ENCODE measurements at regions not wholly inside any gene's neighbourhood (a gene's known extent, or its start where the extent isn't known, plus 50 kb on each side); places are given as distances from the start of the nearest gene placed in this dataset.

GRCh38 chr1:199307496-199308264, 668.8 kb downstream of the PTPRC start:
- TF ChIP-seq CTCF (IDR thresholded peaks at IDR 0.05) (no peak), EZH2phosphoT487 (IDR thresholded peaks at IDR 0.05) (no peak), EZH2 (IDR thresholded peaks at IDR 0.05) (no peak)

Data from neural progenitor cell (in vitro differentiated cells).